Trophoblast cell (in vitro differentiated cells and primary cell): ENCODE measurements at regions not wholly inside any gene's neighbourhood (a gene's known extent, or its start where the extent isn't known, plus 50 kb on each side); places are given as distances from the start of the nearest gene placed in this dataset.

Experiments
- DNase-seq, 2 donors: peaks; one replicate each; pipeline ENCODE4 v3.0.0-alpha.2; 2016
- H2AFZ ChIP-seq: 2 replicates; pipeline ENCODE4 v1.6.1; 2013; ENCODE audit warnings: low read length, moderate library complexity, mild to moderate bottlenecking; ENCODE audit not compliant: insufficient read depth, poor library complexity
- H2AK5ac ChIP-seq: 2 replicates; pipeline ENCODE4 v1.6.1; 2013; ENCODE audit warnings: mild to moderate bottlenecking, low read length
- H2BK120ac ChIP-seq: 2 replicates; pipeline ENCODE4 v1.6.1; 2013; ENCODE audit warnings: low read length, mild to moderate bottlenecking, moderate library complexity; ENCODE audit not compliant: insufficient read depth, poor library complexity
- H2BK12ac ChIP-seq: 2 replicates; pipeline ENCODE4 v1.6.1; 2013; ENCODE audit warnings: mild to moderate bottlenecking, low read length, moderate library complexity
- H2BK5ac ChIP-seq: 2 replicates; pipeline ENCODE4 v1.6.1; 2013; ENCODE audit warnings: low read length, low read depth, moderate library complexity, mild to moderate bottlenecking; ENCODE audit not compliant: poor library complexity
- H3K14ac ChIP-seq: 2 replicates; pipeline ENCODE4 v1.6.1; 2013; ENCODE audit warnings: mild to moderate bottlenecking, low read length
- H3K18ac ChIP-seq: 2 replicates; pipeline ENCODE4 v1.6.1; 2013; ENCODE audit warnings: mild to moderate bottlenecking, low read length
- H3K23ac ChIP-seq: 2 replicates; pipeline ENCODE4 v1.6.1; 2013; ENCODE audit warnings: low read length
- H3K27ac ChIP-seq: 2 replicates; pipeline ENCODE4 v1.5.1; 2013; ENCODE audit warnings: low read depth, mild to moderate bottlenecking, inconsistent platforms, low read length, moderate library complexity
- H3K27me3 ChIP-seq: 2 replicates; pipeline ENCODE4 v1.6.1; 2013; ENCODE audit warnings: inconsistent platforms, mild to moderate bottlenecking, low read length, moderate library complexity; ENCODE audit not compliant: insufficient read depth
- H3K36me3 ChIP-seq, 2 experiments: 1 replicate in 1 of 2; 2 replicates in 1 of 2; pipeline ENCODE4 v1.6.1; 2013; ENCODE audit warnings: low read length in 2 of 2, mild to moderate bottlenecking in 2 of 2, moderate library complexity in 1 of 2; ENCODE audit not compliant: insufficient read depth in 2 of 2, control insufficient read depth in 1 of 2
- H3K4ac ChIP-seq: 2 replicates; pipeline ENCODE4 v1.6.1; 2013; ENCODE audit warnings: low read depth, mild to moderate bottlenecking, low read length, moderate library complexity
- H3K4me1 ChIP-seq, 2 experiments: 1 replicate in 1 of 2; 2 replicates in 1 of 2; pipeline ENCODE4 v1.6.1; 2013; ENCODE audit warnings: low read length in 2 of 2, mild to moderate bottlenecking in 2 of 2, moderate library complexity in 1 of 2; ENCODE audit not compliant: insufficient read depth in 2 of 2, control insufficient read depth in 1 of 2
- H3K4me2 ChIP-seq: 2 replicates; pipeline ENCODE4 v1.6.1; 2013; ENCODE audit warnings: inconsistent platforms, mild to moderate bottlenecking, low read length, moderate library complexity
- H3K4me3 ChIP-seq: 2 replicates; pipeline ENCODE4 v1.5.1; 2013; ENCODE audit warnings: mild to moderate bottlenecking, low read depth, low read length, inconsistent platforms
- H3K79me1 ChIP-seq: one replicate; pipeline ENCODE4 v1.6.1; 2013; ENCODE audit warnings: low read length
- H3K79me2 ChIP-seq: 2 replicates; pipeline ENCODE4 v1.6.1; 2013; ENCODE audit warnings: low read length, mild to moderate bottlenecking; ENCODE audit not compliant: control insufficient read depth, insufficient read depth, poor library complexity
- H3K9ac ChIP-seq: 2 replicates; pipeline ENCODE4 v1.6.1; 2013; ENCODE audit warnings: mild to moderate bottlenecking, low read length
- H3K9me3 ChIP-seq: 2 replicates; pipeline ENCODE4 v1.6.1; 2013; ENCODE audit warnings: low read depth, mild to moderate bottlenecking, control low read depth, inconsistent platforms, low read length; ENCODE audit not compliant: insufficient read depth
- H4K12ac ChIP-seq: 2 replicates; pipeline ENCODE4 v1.6.1; 2013; ENCODE audit warnings: low read depth, mild to moderate bottlenecking, low read length, moderate library complexity
- H4K8ac ChIP-seq: 2 replicates; pipeline ENCODE4 v1.6.1; 2013; ENCODE audit warnings: low read depth, mild to moderate bottlenecking, low read length, moderate library complexity
- H4K91ac ChIP-seq: one replicate; pipeline ENCODE4 v1.6.1; 2013; ENCODE audit warnings: low read depth, mild to moderate bottlenecking, low read length, moderate library complexity
- WGBS: extraction: QIAGEN DNeasy Blood & Tissue Kit; methylation state at CpG from one replicate; pipeline ENCODE4 v1.1.7; 2013; ENCODE audit warnings: missing lambda C conversion rate; ENCODE audit not compliant: insufficient read length, insufficient coverage; ENCODE audit errors: extremely low coverage; 5-methylcytosine and 5-hydroxymethylcytosine counted together

DNA sequence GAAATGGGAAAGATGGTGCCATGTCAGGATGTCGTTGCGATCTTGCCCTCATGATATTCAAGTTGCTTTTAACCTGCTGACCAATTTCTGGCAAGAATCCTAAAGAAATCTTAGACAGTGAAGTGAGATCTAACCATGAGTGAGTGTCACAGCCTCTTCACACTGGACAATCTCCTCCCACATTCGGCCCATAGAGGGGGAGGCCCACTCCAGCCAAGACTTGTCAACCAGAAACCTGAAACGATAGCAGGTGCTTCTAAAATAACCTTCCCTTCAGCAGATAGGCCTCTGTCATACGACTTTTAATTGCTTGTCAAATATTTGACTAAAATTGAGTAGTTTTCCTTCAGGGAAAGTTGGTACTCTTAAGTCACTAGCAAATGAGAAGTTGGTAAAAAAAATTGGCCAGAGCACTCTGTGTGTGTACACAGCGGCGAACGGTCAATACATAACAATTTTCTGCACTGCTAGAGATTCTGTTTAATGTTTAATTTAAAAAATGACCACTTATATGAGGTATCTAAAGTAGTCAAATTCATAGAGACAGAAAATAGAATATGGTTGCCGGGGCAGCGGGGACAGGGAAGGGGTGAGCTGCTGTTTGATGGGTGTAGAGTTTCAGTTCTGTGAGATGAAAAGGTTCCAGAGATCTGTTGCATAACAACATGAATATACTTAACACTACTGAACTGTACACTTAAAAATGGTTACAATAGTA is 110.2 kb downstream of the VAPA start:
- DNase-seq: no peak
- no peaks in the 10 kb centered on the region for H3K27me3 ChIP-seq
- H2BK5ac ChIP-seq: no peak overlapping the region
- H3K18ac ChIP-seq: no peak overlapping the region
- peaks cover 3% of the 10 kb centered on the region for H3K9me3 ChIP-seq
- no peaks in the 10 kb centered on the region for H3K36me3 ChIP-seq
- no peak overlapping the region for H4K8ac ChIP-seq
- H3K14ac ChIP-seq: no peak overlapping the region
- no peak overlapping the region for H3K9ac ChIP-seq
- H3K4me1 ChIP-seq: no peaks in the 10 kb centered on the region
- H3K4me3 ChIP-seq: no peak overlapping the region
- WGBS: no CpG with 5 or more reads among the region's 10 CpGs
- no peak overlapping the region for H2AK5ac ChIP-seq
- no peak overlapping the region for H4K12ac ChIP-seq
- no peak overlapping the region for H3K27ac ChIP-seq
- no peaks in the 10 kb centered on the region for H3K79me1 ChIP-seq
- H2AFZ ChIP-seq: no peak overlapping the region
- H2BK120ac ChIP-seq: no peak overlapping the region
- no peak overlapping the region for H3K4me2 ChIP-seq
- no peaks in the 10 kb centered on the region for H3K79me2 ChIP-seq
- no peak overlapping the region for H2BK12ac ChIP-seq
- H4K91ac ChIP-seq: no peak overlapping the region
- no peak overlapping the region for H3K23ac ChIP-seq
- H3K4ac ChIP-seq: no peak overlapping the region

DNA sequence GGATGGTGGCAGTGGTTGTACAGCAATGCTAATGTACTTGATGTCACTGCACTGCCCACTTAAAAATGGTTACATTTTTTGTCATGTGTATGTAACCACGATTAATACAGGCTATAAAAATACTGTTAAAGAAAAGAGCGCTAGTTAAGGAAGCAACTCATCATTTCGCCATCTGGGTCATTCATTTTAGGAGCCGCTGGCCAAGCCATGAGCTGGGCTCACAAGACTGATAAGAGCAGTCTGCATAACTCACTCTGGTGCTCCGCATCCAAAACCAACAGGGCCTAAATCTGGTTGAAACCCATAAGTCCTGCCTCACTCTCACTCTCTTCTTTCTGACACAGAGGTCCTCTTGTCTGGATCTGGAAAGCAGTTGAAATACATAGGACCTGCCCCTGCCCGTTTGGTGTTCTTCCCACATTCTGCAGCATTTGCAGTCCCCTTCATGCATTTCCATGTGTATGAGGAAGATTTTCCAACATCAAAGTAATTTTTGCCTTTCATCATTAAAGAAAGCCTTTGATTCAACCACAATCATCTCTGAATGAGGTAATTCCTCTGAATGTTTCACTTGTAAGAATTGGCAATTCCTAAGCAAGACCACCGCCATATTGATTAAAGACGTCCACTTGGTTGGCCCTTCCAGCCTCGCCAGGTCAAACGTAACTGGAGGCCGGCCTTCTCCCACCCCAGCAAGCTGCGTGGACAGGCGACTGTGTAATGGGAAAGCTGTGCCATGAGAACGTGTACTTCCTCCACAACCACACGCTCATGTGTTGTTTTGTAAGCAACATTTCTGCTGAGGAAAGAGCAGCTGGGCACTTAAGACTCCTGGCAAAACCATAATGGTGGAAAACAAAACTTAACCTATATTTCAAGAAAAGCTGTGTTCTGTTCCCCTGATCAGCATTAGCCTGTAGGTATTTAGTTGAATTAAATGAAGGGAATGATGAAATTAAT is 112.2 kb downstream of the VAPA start:
- Histone ChIP-seq H3K9ac (no peak overlapping the region), H3K23ac (no peak overlapping the region), H3K9me3 (peaks cover 3% of the 10 kb centered on the region), H3K4me2 (no peak overlapping the region), H3K27me3 (no peaks in the 10 kb centered on the region), H3K79me2 (no peaks in the 10 kb centered on the region), H2BK5ac (no peak overlapping the region), H3K36me3 (no peaks in the 10 kb centered on the region), H2AK5ac (no peak overlapping the region), H2BK120ac (no peak overlapping the region), H3K79me1 (no peaks in the 10 kb centered on the region), H3K27ac (no peak overlapping the region), H3K4me3 (no peak overlapping the region), H4K8ac (no peak overlapping the region), H3K14ac (no peak overlapping the region), H3K4me1 (no peaks in the 10 kb centered on the region), H2BK12ac (no peak overlapping the region), H3K18ac (no peak overlapping the region), H2AFZ (no peak overlapping the region), H4K91ac (no peak overlapping the region), H3K4ac (no peak overlapping the region), H4K12ac (no peak overlapping the region)
- no CpG with 5 or more reads among the region's 15 CpGs for WGBS
- DNase-seq: no peak

DNA sequence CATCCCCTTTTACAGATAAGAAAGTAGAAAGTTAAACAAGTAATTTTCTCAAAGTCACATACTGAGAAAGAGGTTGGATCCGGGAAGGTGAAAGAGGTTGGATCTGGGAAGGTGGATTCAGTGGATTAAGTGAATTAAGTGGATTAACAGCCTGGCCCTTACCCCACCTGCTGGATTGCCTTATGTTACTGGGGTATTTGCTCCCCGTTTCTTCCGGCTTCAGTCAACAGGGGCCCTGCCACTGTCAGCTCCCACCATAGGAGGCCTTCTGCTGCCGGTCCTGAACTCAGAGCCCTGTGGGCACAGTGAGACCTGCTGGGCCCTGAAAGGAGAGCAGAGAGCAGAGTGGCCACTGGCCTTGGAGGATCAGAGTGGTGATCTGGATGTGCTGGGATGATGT is 113.2 kb downstream of the VAPA start:
- Histone ChIP-seq H3K79me1 (no peaks in the 10 kb centered on the region), H3K4me2 (no peak overlapping the region), H3K23ac (no peak overlapping the region), H3K27me3 (no peaks in the 10 kb centered on the region), H3K4me3 (no peak overlapping the region), H2AFZ (no peak overlapping the region), H2BK120ac (no peak overlapping the region), H4K8ac (no peak overlapping the region), H2BK12ac (no peak overlapping the region), H3K9ac (no peak overlapping the region), H3K14ac (no peak overlapping the region), H3K4ac (no peak overlapping the region), H4K91ac (no peak overlapping the region), H3K27ac (no peak overlapping the region), H2AK5ac (no peak overlapping the region), H3K36me3 (no peaks in the 10 kb centered on the region), H3K79me2 (no peaks in the 10 kb centered on the region), H3K9me3 (peaks cover 3% of the 10 kb centered on the region), H3K4me1 (no peaks in the 10 kb centered on the region), H2BK5ac (no peak overlapping the region), H4K12ac (no peak overlapping the region), H3K18ac (no peak overlapping the region)
- no peak for DNase-seq
- no CpG with 5 or more reads among the region's 4 CpGs for WGBS

DNA sequence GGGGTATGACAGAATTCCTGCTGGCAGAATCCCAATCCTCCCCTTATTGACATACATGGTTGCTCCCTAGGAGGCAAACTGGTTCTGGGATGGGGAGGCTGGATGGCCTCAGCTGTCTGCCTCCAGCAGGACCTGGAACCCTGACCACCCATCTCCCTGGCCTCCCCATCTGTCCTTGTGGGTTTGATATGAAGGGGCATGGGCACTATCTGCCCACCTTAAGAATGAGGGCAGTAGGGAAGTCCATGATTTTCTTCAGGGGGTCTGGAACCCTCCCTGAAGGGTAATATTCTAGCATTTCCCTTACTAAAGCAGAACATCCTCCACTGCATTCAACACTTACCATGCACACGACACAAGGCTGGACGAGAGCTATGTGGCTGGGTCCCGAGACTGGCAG is 113.6 kb downstream of the VAPA start:
- no peak overlapping the region for H3K9ac ChIP-seq
- H3K4me2 ChIP-seq: no peak overlapping the region
- no peak overlapping the region for H3K4ac ChIP-seq
- DNase-seq: no peak
- WGBS: no CpG with 5 or more reads among the region's 3 CpGs
- H2AFZ ChIP-seq: no peak overlapping the region
- no peak overlapping the region for H2BK5ac ChIP-seq
- H3K79me1 ChIP-seq: no peaks in the 10 kb centered on the region
- H4K91ac ChIP-seq: no peak overlapping the region
- no peak overlapping the region for H3K23ac ChIP-seq
- no peak overlapping the region for H3K27ac ChIP-seq
- no peak overlapping the region for H4K12ac ChIP-seq
- no peak overlapping the region for H3K14ac ChIP-seq
- no peak overlapping the region for H4K8ac ChIP-seq
- H3K4me1 ChIP-seq: no peaks in the 10 kb centered on the region
- no peak overlapping the region for H2BK120ac ChIP-seq
- no peaks in the 10 kb centered on the region for H3K27me3 ChIP-seq
- no peak overlapping the region for H2BK12ac ChIP-seq
- no peaks in the 10 kb centered on the region for H3K9me3 ChIP-seq
- H3K4me3 ChIP-seq: no peak overlapping the region
- H2AK5ac ChIP-seq: no peak overlapping the region
- no peaks in the 10 kb centered on the region for H3K36me3 ChIP-seq
- H3K79me2 ChIP-seq: no peaks in the 10 kb centered on the region
- no peak overlapping the region for H3K18ac ChIP-seq
